Ovary (tissue), 3 donors: ENCODE measurements at regions not wholly inside any gene's neighbourhood (a gene's known extent, or its start where the extent isn't known, plus 50 kb on each side); places are given as distances from the start of the nearest gene placed in this dataset.

Experiments used
- CTCF ChIP-seq, 3 donors: fragments of 450-650 bp in 2 of 3; fragments of 200-600 bp in 1 of 3; IDR thresholded peaks; one replicate each; pipeline versions ENCODE4 v1.5.1 to v1.8.0; 2016 to 2022; ENCODE audit warnings: antibody characterized with exemption in 3 of 3, mild to moderate bottlenecking in 1 of 3
- POLR2A ChIP-seq: fragments of 450-650 bp; IDR thresholded peaks from one replicate; pipeline ENCODE4 v1.6.1; 2017; ENCODE audit warnings: antibody characterized with exemption, mild to moderate bottlenecking, moderate library complexity
- donor health status: DM: no; HTN: no; CAD: no.

DNA sequence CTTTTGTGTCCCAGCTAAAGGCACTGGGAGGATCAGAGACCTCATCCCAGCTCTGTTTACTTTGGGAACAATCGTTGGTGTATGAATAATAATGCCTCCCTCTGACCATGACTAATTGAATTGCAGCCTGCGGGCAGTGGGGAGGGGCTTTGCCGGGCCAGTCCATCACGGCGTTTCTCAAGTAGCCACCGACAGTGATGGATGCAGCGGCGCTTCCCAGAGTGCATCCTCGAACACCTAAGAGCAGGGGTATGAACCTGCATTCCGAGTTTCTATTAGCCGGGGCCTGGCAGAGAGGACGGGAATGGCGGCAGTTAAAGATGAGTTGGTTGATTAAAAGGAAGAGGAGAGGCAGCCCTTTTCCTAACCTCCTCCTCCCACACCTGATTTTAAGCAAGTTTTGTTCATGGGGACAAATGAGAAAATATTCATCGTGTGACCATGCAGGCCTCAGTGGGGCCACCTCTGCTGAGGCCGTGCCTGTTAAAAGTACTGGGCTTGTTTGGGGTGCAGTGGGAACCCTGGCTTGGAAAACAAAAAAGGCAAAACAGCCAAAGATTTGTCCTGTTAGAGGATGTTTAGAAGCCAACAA is 154.1 kb downstream of the FOXA2 start:
- no peak for TF ChIP-seq POLR2A
- no peak for TF ChIP-seq CTCF (IDR thresholded peaks at IDR 0.05)
